ENCODE measurements at regions not wholly inside any gene's neighbourhood (a gene's known extent, or its start where the extent isn't known, plus 50 kb on each side); places are given as distances from the start of the nearest gene placed in this dataset.

GRCh38 chr4:120616041-120616440 lies 306.5 kb downstream of the PRDM5 start:
- Histone ChIP-seq H3K27me3 (no peaks in the 10 kb centered on the region), H3K4me3 (no peak overlapping the region), H3K4me1 (no peaks in the 10 kb centered on the region), H3K9me3 (no peaks in the 10 kb centered on the region), H3K36me3 (no peaks in the 10 kb centered on the region), H3K27ac (no peak overlapping the region)
- DNase-seq, result no peak
- no peak for TF ChIP-seq CTCF (IDR thresholded peaks at IDR 0.05)
- no peak for TF ChIP-seq POLR2A (IDR thresholded peaks at IDR 0.05)

GRCh38 chr4:120613778-120614177 lies 308.7 kb downstream of the PRDM5 start:
- H3K36me3 ChIP-seq, result no peaks in the 10 kb centered on the region
- no peaks in the 10 kb centered on the region for H3K27me3 ChIP-seq
- H3K4me1 ChIP-seq, result no peaks in the 10 kb centered on the region
- no peak overlapping the region for H3K4me3 ChIP-seq
- DNase-seq, result no peak
- H3K9me3 ChIP-seq, result no peaks in the 10 kb centered on the region
- TF ChIP-seq POLR2A (IDR thresholded peaks at IDR 0.05) (no peak), CTCF (IDR thresholded peaks at IDR 0.05) (no peak)
- H3K27ac ChIP-seq, result no peak overlapping the region

- no peak for DNase-seq
- H3K36me3 ChIP-seq, result no peaks in the 10 kb centered on the region
- TF ChIP-seq POLR2A (IDR thresholded peaks at IDR 0.05), result no peak
- no peak for TF ChIP-seq CTCF (IDR thresholded peaks at IDR 0.05)
- H3K27ac ChIP-seq, result no peak overlapping the region
- H3K27me3 ChIP-seq, result no peaks in the 10 kb centered on the region
- H3K9me3 ChIP-seq, result no peaks in the 10 kb centered on the region
- H3K4me1 ChIP-seq, result no peaks in the 10 kb centered on the region
- no peak overlapping the region for H3K4me3 ChIP-seq
Measured at GRCh38 chr4:120611092-120611491, 311.4 kb downstream of the PRDM5 start.

GRCh38 chr4:120591038-120591437 lies 331.5 kb downstream of the PRDM5 start:
- no peak for TF ChIP-seq POLR2A (IDR thresholded peaks at IDR 0.05)
- no peak for TF ChIP-seq CTCF (IDR thresholded peaks at IDR 0.05)
- H3K4me3 ChIP-seq, result no peak overlapping the region
- H3K4me1 ChIP-seq, result no peaks in the 10 kb centered on the region
- no peaks in the 10 kb centered on the region for H3K27me3 ChIP-seq
- no peaks in the 10 kb centered on the region for H3K9me3 ChIP-seq
- no peak overlapping the region for H3K27ac ChIP-seq
- no peak for DNase-seq
- no peaks in the 10 kb centered on the region for H3K36me3 ChIP-seq

GRCh38 chr4:120589787-120590186 lies 332.7 kb downstream of the PRDM5 start:
- no peaks in the 10 kb centered on the region for H3K36me3 ChIP-seq
- no peaks in the 10 kb centered on the region for H3K9me3 ChIP-seq
- no peaks in the 10 kb centered on the region for H3K4me1 ChIP-seq
- no peak overlapping the region for H3K27ac ChIP-seq
- TF ChIP-seq CTCF (IDR thresholded peaks at IDR 0.05), result no peak
- no peak for TF ChIP-seq POLR2A (IDR thresholded peaks at IDR 0.05)
- no peak overlapping the region for H3K4me3 ChIP-seq
- no peak for DNase-seq
- H3K27me3 ChIP-seq, result no peaks in the 10 kb centered on the region

GRCh38 chr4:120568731-120569130 lies 353.8 kb downstream of the PRDM5 start:
- no peak for TF ChIP-seq CTCF (IDR thresholded peaks at IDR 0.05)
- no peak for TF ChIP-seq POLR2A (IDR thresholded peaks at IDR 0.05)
- DNase-seq, result no peak

More at GRCh38 chr4:120568731-120569130, 353.8 kb downstream of the PRDM5 start:
- Histone ChIP-seq H3K4me1 (no peaks in the 10 kb centered on the region), H3K27me3 (no peaks in the 10 kb centered on the region), H3K4me3 (no peak overlapping the region), H3K9me3 (no peaks in the 10 kb centered on the region), H3K27ac (no peak overlapping the region), H3K36me3 (no peaks in the 10 kb centered on the region)
